NCI-H345 treated with DMSO at 0.1 percent for 48 hours (cell line): ENCODE measurements at regions not wholly inside any gene's neighbourhood (a gene's known extent, or its start where the extent isn't known, plus 50 kb on each side); places are given as distances from the start of the nearest gene placed in this dataset.

Source experiments
- DNase-seq: peaks from one replicate; lab custom pipeline; 2025; ENCODE audit not compliant: unreplicated experiment; lab: John Stamatoyannopoulos, UW

DNA sequence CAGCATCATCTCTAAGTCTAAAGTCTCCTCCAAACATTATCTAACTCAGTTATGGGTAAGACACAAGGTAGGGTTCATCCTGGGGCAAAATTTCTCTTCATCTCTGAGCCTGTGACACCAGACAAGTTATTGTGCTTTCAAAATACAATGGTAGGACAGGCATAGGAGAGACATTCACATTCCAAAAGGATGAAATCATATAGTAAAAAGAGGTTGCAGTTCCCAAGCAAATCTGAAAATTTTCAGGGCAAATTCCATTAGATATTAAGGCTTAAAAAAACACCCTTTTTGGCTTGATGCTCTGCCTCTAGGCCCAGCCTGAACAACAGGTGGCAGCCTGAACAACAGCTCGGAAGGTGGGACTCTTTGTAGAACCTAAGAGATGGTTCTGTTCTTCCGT, 448.3 kb upstream of the SLIT2 start:
- DNase-seq: no peak

GRCh38 chr4:19793831-19794230, 457.9 kb upstream of the SLIT2 start:
- DNase-seq: no peak

DNA sequence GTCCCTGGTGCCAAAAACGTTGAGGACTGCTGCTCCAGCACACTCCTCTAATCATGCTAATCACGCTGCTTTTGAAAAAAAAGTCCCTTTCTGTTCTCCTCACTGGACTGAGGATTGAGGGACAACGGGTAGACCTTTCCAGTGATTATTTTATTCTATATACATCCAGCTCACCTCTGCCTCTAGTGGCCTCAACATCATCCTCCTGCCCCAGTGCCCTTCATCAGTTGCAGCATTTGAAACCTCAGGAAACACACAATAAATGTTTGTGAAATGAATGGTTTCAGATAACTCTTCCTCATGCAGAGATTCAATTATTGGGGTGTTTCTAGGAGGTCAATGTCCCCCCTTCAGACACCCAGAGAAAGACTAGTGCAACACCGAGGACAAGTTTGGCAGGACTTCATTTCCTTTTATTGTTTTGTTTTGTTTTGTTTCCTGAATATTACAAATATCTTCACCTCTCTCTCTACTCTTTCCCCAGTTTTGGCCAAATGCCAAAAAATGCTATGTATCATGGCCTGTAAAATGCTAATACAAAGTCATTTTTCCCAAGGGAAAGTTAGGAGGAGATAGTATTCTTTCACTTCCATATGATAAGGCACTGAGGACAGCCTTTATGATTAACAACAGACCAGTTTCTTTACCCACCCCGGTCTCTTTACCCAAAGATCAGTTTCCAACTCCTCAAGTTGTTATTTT, 460.1 kb upstream of the SLIT2 start:
- DNase-seq: no peak

- DNase-seq: no peak
These were observed 465.1 kb upstream of the SLIT2 start for GRCh38 chr4:19786616-19787015.

- DNase-seq: no peak
These were observed 468.0 kb upstream of the SLIT2 start for GRCh38 chr4:19783667-19784223.

GRCh38 chr4:19780871-19781270, 470.8 kb upstream of the SLIT2 start:
- no peak for DNase-seq

DNA sequence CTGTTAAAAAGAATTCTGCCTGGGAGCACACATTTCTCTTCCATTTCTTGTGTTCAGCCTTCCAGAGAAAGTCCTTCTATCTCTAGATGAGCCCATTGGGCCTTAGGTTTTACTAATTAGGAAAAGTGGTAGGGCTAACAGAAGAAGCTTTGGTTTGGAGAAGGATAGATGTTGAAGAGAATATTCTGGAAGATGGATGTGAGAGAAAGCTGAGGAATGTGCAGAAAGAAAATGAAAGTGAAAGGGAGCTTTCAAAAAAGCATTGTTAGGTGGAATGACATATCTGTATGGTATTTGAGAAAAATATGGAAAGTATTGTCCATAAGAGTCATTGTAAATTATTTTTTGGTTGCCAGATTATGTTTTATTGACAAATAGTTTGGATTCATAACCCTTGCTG, 474.8 kb upstream of the SLIT2 start:
- DNase-seq: no peak

DNA sequence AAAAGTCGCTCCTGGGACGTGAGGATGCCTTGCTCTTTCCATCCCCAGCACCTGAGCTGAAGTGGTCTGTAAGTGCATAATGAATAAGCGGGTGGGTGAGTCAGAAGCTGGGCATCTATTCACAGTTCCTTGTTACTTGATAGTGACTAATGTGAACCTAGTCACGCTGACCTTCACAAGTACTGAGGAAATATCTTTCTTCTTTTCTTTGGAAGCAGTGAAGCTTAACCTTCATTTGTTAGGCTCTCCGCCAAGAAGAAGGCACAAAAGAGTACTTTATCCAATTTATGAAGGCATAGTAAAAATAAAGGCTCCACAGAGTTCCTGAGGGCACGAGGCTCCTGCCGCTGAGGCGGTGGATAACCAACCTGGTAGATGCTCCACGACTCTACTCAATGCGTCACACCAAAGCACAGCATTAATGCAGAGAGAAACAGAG, 475.7 kb upstream of the SLIT2 start:
- DNase-seq: peak; percentile 7

DNA sequence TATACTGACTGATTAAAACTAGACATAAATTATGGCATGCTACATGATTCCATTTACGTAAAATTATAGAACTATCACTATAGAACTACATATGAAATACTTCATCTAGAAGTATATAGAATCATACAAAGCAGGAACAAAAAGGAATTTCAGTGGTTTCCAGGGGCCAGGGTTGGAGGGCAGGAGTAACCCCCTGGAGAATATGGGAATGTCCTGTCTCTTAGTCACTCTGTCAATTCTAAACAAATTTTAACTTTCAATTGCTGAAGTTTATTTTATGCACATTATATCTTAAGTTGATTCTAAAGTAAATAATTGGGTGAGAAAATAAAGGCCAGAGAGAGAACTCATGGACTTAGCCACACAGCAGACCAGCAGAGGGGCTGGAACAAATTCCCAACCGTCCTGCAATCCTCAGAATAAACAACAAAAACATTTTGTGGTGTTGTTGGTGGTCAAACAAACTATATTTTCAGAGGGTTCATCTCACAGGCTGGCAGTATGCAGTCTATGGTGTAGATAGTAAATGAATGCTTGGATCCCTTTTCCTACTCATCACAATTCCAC, 476.9 kb upstream of the SLIT2 start:
- no peak for DNase-seq

- DNase-seq: no peak
These were observed 479.1 kb upstream of the SLIT2 start for GRCh38 chr4:19772581-19772980.

DNA sequence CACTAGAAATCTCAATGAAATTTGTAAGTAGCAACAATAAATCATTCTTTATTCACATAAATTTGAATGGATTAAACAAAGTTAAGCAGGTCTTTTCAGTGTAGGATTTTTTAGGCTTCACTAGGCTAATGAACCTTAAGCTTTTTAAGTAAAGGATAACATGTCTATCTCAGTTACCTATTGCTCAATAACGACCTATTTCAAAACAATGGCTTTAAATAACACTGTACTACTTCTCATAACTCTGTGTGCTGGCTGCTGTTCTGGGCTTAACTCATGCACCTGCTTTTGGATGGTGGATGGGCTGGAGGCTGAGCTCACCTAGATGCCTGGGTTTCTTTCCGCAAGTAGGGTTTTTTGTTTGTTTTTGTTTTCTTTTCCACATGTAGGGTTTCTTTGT, 495.0 kb upstream of the SLIT2 start:
- no peak for DNase-seq

DNA sequence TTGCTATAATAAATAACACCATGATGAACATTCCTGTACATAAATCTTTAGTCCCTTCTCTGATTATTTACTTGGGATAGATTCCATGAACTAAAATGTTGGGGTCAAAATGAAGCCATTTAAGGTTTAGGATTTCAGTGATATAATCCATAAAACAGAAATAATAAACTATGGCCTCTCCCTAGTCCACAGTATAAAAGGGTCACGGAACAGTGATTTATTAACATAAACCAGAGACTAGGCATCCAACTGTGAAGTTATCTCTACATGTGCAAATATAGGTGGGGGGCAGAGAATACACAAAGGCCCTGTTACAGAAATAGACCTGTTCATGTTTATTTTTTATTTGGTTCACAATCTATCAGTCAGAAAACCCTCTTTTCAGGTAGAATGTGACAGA, 499.1 kb upstream of the SLIT2 start:
- no peak for DNase-seq

GRCh38 chr4:19748519-19749479, 502.9 kb upstream of the SLIT2 start:
- DNase-seq: no peak

GRCh38 chr4:19746377-19746776, 505.3 kb upstream of the SLIT2 start:
- no peak for DNase-seq

DNA sequence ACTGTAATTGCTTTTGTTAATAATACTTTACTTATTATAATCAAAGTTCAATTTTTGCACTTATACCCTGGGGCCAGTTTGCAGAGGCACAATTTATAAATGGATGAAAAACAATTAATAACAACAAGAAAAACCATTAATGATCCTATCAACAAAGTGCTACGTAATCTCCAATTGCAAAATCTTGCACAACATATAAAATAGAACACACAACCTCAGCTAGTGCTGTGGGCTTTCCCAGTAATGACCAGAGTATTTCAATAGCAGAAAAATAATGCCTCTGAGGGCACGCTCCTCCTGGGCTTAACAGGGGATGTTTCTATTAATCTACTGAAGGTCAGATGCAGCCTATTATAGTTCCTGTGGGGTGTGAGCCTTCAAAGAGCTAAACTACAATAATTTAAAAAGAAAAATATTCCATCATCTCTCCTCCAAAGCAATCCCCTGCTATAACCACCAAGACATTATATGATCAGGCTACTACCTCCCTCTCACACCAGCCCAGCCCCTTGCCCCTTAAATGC, 508.5 kb upstream of the SLIT2 start:
- no peak for DNase-seq

DNA sequence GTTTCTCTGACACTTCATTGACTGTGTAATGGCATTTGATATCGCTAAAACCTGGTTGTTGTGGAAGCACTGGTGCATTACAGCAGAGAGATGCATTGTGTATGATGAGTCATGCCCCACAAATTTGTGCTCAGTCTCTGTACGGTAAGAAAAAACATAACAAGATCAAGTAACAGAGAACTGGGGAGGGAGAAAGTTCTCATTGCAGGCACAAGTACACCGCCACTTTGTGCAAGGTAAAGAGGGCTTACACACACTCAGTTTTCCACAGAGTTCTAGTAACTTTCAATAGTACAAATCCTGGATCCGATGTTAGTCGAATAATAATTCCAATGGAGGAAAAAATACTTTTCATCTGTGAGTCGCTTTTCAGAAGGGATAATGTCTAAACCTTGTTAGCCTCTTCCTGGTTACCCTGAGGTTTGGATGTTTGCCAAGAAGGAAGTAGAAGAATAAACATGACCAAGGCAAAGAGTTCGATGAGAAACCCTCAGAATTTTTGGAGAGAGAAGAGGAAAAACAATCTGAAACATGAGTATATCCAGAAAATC, 512.5 kb upstream of the SLIT2 start:
- no peak for DNase-seq

- DNase-seq: no peak
These were observed 514.5 kb upstream of the SLIT2 start for GRCh38 chr4:19736968-19737756.

DNA sequence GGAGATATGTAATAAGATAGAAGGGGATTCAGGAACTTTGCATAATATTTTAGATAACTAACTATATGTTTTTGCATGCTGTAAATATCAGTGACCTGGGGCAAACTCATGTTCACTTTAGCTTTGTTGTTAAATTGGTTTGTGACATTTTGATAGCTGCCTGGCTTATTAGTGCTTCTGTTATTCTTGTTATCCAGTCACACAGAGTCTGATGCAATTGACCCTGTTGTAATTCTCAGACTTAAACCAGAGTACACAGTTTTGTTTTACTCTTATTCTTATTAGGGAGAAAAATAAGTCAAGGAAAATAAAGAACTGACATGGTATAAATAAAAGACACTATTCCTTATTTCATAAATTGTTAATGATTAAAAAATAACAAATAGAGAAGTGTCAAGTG, 516.7 kb upstream of the SLIT2 start:
- DNase-seq: no peak

DNA sequence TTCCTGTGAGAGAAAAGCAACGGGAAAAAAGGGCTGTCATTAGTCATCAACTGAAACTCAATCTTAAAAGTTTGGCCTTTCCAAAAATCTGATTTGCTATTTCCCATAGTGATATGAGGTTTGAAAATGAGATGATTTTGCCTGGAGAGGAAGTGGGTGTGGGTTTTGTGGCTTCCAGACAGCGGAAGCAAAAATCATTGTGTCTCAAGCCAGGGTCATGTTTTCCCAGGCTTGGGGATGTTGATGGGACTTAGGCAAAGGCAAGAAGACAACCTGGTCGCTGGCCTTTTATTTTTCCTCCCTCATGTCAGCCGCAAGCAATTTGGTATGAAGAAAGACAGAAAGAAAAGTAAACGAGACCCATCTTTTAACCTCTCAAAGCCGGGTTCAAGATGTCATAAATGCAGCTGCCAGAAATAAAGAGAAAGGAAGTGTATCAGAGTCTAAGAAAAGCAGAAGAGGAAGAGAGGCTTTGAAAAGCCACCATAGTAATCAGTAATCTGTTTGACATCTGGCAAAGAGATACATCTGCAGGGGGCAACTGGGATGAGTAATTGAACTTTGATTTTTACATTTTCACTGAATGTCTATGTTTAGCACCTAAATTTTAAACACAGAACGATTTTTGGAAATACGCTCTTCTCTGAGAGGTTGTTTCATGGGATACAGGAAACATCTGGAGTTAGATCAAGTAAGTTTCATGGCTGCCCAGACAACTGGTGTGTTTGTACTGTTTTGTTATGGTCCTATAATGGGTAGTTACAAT, 521.6 kb upstream of the SLIT2 start:
- no peak for DNase-seq

DNA sequence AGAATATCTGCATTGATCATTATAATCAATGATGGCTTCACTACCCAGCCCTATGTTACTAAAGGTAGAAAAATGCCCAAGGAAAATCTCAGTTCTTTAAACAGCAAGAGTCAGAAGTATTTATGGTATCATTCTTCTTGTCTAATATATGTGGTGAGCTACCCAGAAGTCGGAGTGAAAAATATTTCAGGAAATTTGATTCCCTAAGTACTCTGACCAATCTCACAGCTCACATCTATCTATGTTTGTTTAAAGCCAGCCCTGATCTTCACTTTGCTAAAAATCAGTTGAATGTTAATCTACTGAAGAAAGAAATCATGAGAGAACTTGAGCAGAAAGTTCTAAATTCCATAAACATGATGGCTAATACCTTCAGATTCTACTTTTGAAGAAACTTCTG, 522.9 kb upstream of the SLIT2 start:
- no peak for DNase-seq
